Posterior cingulate gyrus (tissue), 11 donors: ENCODE measurements at regions not wholly inside any gene's neighbourhood (a gene's known extent, or its start where the extent isn't known, plus 50 kb on each side); places are given as distances from the start of the nearest gene placed in this dataset.
"Not testable (repeated sequence)": the region's sequence is repeated elsewhere in the genome, so short reads cannot be mapped to it uniquely, and the experiment has no call there.

Experiments
- DNase-seq, 10 donors: peaks; one replicate each; pipeline versions ENCODE4 v3.0.0 to v3.0.0-alpha.2; 2020 to 2021; ENCODE audit warnings: mixed read lengths in 3 of 10
- intact Hi-C: fragments of 100-400 bp; cut with DNase I; formaldehyde crosslinking; loops from one replicate; pipeline ENCODE4 v1.15.1; 2023

DNA sequence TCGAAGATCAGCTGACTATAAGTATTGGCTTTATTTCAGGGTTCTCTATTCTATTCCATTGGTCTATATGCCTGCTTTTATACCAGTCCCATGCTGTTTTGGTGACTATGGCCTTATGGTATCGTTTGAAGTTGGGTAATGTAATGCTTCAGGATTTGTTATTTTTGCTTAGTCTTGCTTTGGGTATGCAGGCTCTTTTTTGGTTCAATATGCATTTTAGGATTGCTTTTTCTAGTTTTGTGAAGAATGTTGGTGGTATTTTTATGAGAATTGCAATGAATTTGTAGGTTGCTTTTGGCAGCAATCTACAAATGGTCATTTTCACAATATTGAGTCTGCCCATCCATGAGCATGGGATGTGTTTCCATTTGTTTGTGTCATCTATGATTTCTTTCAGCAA is 951.9 kb upstream of the SLITRK1 start:
- no peak for DNase-seq
- intact Hi-C loops, result no loop called here

DNA sequence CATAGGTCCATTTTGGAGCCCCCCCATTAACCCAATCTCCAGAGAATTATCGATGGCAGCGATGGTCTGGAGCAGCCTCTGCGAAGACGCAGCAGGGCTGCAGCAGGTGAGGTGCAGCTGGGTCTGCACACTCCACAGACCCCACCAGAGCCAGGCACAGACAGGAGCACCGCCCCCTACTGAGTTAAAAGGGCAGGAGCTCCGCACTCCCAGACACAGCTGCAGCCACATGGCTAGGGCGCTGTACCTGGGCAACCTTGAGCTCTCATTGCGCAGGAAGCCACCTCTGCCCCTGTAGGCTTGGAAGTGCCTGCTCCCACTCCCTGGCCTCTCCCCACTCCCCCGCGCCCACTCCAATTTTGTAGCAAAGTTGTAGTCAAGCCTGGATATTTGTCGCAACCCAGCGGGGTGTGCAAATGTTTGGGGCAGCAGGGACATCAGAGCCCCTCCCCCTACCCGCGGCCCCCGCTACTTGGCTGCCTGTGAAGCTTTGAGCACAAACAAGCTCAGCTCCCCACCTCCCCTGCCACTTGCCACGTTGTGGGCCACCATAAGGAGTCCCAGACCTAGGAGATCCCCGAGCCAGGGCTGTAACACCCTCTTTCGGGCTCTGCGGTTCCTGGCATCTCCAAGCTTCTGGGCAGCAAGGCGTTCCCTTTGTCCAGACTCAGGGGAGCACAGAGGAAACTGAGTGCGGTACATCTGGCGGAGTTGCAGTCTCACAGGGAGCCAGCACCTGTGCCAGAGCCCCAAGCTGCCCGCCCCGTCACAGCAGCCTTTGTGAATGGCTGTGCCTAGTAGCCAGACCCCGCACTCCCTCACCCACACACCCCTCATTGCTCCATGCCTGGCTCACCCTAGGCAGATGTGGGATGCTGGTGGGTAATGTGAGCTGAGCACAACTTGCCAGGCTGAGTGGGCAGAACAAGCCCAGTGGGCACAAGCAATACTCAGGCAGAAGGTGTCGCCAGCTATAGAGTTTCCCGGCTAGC is 949.7 kb upstream of the SLITRK1 start:
- intact Hi-C loops, result no loop called here
- peak in 2 of 10 donors; percentile 62 to 72 for DNase-seq

GRCh38 chr13:84823528-84823927 is 941.3 kb upstream of the SLITRK1 start:
- intact Hi-C loops, result no loop called here
- no peak for DNase-seq

DNA sequence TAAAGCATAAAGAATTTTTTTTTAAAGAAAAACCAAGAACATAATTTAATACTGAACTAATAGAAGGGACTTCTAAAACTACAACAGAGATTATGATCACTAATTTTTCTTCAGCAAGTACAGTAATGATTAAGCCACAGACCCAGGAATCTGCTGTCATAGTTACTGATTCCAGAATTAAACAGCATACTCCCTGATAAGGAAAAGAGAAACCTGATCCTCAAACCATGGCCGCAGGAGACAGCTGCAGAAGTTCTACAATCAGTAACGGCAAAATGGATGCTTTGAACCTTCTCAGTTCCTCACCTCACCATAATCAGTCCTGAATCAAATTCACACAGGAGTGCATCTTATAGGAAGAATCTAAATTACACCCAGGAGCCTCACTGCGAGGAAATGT is 939.0 kb upstream of the SLITRK1 start:
- intact Hi-C loops, result no loop called here
- DNase-seq, result no peak

DNA sequence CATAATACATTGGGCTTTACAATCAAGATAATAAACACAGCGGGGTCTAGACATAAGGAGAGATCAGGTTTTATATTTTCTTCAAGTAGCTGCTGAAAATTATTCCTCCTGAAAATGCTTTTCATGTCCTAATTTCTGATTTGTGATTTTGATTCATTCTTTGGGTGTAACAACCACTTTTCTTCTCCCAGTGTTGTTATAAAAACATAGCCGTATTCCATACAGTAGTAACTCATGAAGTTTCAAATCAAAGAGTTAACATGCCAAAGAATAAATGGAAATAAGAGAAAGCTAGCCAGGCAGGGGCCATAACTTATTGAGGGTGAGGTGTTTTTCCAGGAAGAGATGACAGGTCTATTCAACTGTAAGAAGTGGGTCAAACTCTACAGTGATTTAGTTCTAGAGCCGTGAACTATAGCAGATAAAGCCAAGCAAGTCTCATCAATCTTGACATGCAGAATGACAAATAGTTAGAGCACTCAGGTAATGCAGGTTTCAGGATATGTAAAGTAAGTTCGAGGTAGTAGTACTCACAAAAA is 934.4 kb upstream of the SLITRK1 start:
- intact Hi-C loops, result no loop called here
- DNase-seq, result no peak

GRCh38 chr13:84812789-84813188 is 930.5 kb upstream of the SLITRK1 start:
- intact Hi-C loops, result no loop called here
- DNase-seq, result no peak

GRCh38 chr13:84812078-84812477 is 929.8 kb upstream of the SLITRK1 start:
- no peak for DNase-seq
- intact Hi-C loops, result no loop called here

GRCh38 chr13:84810781-84811180 is 928.5 kb upstream of the SLITRK1 start:
- DNase-seq, result no peak
- intact Hi-C loops, result no loop called here

DNA sequence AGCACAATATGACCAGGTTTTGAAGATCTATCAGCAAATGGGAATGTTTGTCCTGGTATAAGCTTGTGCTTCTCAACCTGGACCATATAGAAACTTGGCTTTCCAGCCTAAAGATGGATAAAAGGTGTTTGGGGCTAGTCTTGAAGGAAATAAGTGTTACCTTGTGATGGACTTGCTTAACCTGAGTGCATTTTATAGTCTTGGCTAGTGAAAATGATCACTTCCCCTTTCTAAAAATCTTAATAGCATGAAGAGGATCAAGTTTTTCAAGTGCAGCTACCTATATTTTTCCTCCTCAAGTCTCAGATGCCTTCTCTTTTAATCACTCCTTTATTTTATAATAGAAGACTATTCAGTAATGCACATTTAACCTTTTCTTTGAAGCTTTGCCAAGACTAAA is 919.8 kb upstream of the SLITRK1 start:
- intact Hi-C loops, result no loop called here

GRCh38 chr13:84784443-84785153 is 902.3 kb upstream of the SLITRK1 start:
- DNase-seq, result no peak
- intact Hi-C loops, result no loop called here

More for the DNA sequence above, 919.8 kb upstream of the SLITRK1 start:
- no peak for DNase-seq

- no peak for DNase-seq
- intact Hi-C loops, result no loop called here
Measured at GRCh38 chr13:84777316-84777715, 895.0 kb upstream of the SLITRK1 start.

- no peak for DNase-seq
- intact Hi-C loops, result no loop called here
Measured at GRCh38 chr13:84776593-84776992, 894.3 kb upstream of the SLITRK1 start.

DNA sequence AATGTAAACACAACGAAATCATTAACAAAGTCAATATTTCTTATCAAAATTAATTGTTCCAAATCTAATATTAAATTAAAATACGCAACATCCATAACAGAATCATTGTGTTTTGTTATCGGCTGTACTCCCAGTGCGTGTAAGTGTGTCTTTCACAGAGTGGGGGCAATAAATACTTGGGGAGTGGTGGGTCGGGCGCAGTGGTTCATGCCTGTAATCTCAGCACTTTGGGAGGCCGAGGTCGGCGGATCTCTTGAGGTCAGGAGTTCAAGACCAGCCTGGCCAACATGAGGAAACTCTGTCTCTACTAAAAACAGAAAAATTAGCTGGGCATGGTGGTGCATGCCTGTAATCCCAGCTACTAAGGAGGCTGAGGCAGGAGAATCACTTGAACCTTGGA is 893.6 kb upstream of the SLITRK1 start:
- DNase-seq, result peak in 3 of 10 donors; percentile 50 to 73 (median 59)
- intact Hi-C loops, result not testable (repeated sequence)

DNA sequence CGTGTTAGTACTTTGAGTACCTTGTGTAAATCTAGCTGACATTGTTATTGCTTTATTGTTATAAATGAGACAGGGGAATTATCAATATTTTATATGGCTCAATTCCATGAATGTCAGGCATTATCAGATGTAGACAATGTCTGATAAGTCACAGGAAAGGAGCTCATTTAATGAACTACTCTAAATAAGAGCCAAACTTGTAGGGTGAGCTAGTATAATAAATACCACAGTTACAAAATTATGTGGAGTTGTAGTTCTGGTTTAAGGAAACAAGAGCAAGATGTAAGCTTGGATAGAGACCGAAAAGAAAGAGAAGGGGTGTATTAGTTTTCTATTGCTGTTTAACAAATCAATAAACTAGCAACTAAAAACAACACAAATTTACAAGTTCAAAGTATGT is 891.8 kb upstream of the SLITRK1 start:
- no peak for DNase-seq
- intact Hi-C loops, result no loop called here

DNA sequence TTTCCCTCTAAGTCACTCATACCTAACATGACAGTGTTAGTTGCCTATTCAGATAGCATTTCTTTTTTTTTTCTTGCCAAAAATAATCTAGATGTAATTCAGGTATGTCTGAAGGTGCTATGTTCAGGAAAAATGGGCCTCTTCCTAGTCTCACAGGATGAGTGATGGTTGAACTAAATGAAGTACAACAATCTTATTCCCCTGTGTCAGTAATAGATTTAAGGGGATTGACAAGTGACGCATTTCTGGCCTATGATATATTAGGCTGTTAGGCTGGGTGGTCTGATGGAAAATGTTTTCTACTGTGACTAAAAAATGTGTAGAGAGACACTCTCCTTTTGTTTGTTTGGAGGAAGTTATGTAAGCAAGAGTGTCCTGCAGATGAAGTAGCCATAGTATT is 878.7 kb upstream of the SLITRK1 start:
- no peak for DNase-seq

DNA sequence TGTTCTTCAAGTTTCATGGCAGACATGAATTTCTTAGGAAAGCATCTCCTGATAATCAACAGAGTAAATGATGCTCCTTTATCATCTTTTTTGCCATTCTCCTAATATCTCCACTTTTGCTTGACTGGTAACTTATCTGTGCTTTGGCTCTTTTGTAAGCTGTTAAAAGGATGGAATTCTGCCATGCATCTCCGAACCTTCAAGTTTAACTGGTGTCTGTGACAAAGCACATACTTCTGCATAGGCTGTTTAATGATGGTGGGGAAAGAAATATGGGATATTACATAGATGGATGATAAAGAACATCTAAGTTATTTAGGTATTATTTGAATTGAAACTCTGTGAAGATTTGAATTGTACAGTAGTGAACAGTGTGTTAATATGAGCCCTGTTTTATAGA is 866.9 kb upstream of the SLITRK1 start:
- DNase-seq, result no peak
- intact Hi-C loops, result no loop called here

More for the DNA sequence above, 878.7 kb upstream of the SLITRK1 start:
- intact Hi-C loops, result no loop called here

GRCh38 chr13:84745051-84745551 is 862.8 kb upstream of the SLITRK1 start:
- intact Hi-C loops, result no loop called here
- DNase-seq, result no peak

DNA sequence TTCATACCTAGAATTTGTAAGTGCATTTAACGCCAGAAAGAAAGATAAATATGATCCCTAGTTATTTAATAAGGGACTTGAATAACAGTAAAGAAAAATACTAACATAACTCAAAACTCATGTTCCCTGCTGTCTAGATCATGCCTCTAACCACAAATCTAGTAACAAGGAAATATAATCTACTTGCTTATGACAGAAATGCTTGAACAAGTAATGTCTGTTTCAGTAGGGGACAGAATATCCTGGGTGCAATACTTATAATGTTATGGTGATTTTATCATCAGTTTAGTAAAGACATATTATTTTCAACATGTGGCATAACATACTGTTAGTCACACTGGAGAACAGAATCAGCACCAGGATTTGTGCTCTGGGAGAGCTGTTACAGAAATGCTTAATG is 861.9 kb upstream of the SLITRK1 start:
- intact Hi-C loops, result no loop called here
- DNase-seq, result no peak

DNA sequence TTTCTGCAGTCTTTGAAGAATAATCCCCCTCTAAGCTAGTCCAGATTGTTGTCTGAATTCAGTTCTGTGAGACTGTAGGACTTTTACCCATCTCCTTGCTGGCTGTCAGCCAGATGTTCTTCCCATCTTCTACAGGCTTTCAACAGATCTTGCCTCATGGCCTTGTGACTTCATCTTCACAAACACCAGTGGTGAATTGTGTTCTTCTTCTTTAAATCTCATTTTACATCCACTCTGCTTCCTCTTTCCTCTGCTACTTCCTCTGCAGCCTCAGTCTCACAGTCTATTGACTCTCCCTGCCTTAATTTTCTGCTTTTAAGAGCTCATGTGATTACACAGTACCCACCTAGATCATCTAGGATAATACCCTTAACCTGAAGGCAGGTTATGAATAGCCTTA is 859.0 kb upstream of the SLITRK1 start:
- DNase-seq, result no peak
- intact Hi-C loops, result no loop called here

GRCh38 chr13:84739021-84739420 is 856.7 kb upstream of the SLITRK1 start:
- intact Hi-C loops, result no loop called here
- DNase-seq, result no peak

- intact Hi-C loops, result no loop called here
- no peak for DNase-seq
Measured at GRCh38 chr13:84737661-84738060, 855.4 kb upstream of the SLITRK1 start.
